ENCODE measurements at regions not wholly inside any gene's neighbourhood (a gene's known extent, or its start where the extent isn't known, plus 50 kb on each side); places are given as distances from the start of the nearest gene placed in this dataset.

DNA sequence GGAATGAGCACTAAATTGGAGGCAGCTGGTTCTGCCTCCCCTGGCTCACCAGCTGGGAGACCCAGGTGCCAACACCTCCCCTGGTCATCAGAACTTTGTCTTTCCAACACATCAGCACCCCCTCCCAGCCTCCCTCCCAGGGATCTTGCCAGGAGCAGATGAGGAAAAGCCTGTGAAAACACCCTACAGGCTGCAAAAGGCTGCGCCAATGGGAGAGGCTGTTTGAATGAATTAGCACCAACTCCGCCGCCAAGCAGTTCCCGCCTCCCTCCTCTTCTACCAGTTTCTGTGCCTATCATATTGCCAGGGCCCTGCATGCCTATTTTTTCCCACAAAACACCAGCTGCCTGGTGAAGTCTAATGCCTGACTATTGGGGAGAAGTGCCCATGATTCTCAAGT lies 137.0 kb downstream of the AIPL1 start:
- Histone ChIP-seq H3K4me3 (no peak overlapping the region), H3K27ac (no peak overlapping the region), H3K27me3 (peaks cover 0 to 40% (median 0%) of the 10 kb centered on the region in 3 donors), H3K4me1 (no peaks in the 10 kb centered on the region), H3K36me3 (no peaks in the 10 kb centered on the region), H3K9me3 (no peaks in the 10 kb centered on the region)
- intact Hi-C loops (cut with DNase I; ENCODE audit: low total_unique reads) = no loop called here
- TF ChIP-seq, protein P1, sequence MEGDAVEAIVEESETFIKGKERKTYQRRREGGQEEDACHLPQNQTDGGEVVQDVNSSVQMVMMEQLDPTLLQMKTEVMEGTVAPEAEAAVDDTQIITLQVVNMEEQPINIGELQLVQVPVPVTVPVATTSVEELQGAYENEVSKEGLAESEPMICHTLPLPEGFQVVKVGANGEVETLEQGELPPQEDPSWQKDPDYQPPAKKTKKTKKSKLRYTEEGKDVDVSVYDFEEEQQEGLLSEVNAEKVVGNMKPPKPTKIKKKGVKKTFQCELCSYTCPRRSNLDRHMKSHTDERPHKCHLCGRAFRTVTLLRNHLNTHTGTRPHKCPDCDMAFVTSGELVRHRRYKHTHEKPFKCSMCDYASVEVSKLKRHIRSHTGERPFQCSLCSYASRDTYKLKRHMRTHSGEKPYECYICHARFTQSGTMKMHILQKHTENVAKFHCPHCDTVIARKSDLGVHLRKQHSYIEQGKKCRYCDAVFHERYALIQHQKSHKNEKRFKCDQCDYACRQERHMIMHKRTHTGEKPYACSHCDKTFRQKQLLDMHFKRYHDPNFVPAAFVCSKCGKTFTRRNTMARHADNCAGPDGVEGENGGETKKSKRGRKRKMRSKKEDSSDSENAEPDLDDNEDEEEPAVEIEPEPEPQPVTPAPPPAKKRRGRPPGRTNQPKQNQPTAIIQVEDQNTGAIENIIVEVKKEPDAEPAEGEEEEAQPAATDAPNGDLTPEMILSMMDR (IDR thresholded peaks at IDR 0.05) = no peak
- TF ChIP-seq POLR2AphosphoS5 (IDR thresholded peaks at IDR 0.05) (no peak), EP300 (IDR thresholded peaks at IDR 0.05) (no peak), POLR2A (IDR thresholded peaks at IDR 0.05) (no peak)
- 64 to 75% (median 67%) methylated on average over 4 of the region's 4 CpGs for WGBS, 5 donors
- no peak for DNase-seq

- WGBS, 5 donors = 90 to 100% (median 93%) methylated on average over 1 to 2 of the region's 2 CpGs
- Histone ChIP-seq H3K4me3 (no peak overlapping the region), H3K27me3 (peaks cover 0 to 37% (median 0%) of the 10 kb centered on the region in 3 donors), H3K4me1 (no peaks in the 10 kb centered on the region), H3K36me3 (no peaks in the 10 kb centered on the region), H3K9me3 (no peaks in the 10 kb centered on the region), H3K27ac (no peak overlapping the region)
- no peak for DNase-seq
- intact Hi-C loops (cut with DNase I; ENCODE audit: low total_unique reads) = no loop called here
- TF ChIP-seq EP300 (IDR thresholded peaks at IDR 0.05) (no peak), POLR2AphosphoS5 (IDR thresholded peaks at IDR 0.05) (no peak), POLR2A (IDR thresholded peaks at IDR 0.05) (no peak)
- TF ChIP-seq, protein P1 (IDR thresholded peaks at IDR 0.05) = no peak
Observed at GRCh38 chr17:6297119-6297518, 137.8 kb downstream of the AIPL1 start.

DNA sequence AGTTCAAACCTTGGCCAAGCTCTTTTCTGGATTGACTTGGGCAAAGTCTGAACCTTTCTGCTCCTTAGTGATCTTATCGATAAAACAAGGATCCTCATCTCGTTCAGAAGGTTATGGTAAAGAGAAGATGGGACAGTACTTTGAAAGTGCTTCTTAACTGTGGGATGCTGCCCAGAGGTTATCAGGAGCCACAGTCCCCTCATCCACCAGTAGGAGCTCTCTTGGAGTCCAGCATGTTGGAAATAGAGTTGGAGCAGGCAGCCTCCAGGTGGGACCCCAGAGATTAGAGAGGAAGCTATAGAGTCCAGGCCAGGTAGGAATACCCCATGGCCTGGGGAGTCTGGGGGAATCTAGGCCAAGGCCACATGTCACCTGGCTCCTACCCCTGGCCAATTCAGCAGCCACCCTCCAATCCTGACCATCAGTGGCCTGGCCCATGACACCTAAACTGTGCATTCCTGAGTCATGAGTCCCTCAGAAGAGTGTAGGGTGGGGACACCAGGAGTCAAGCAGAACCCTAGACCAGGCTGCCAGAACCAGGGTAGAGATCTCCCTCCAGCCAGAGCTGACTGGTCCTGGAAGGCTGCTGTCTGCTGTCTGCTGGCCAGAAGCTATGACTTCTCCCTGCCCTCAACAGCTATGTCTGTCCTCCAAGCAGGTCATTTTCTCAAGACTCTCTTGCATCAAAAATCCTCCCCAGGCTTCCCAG lies 144.3 kb downstream of the AIPL1 start:
- no peak for DNase-seq
- no peak overlapping the region for H3K4me3 ChIP-seq
- TF ChIP-seq EP300 (IDR thresholded peaks at IDR 0.05) (no peak), POLR2A (IDR thresholded peaks at IDR 0.05) (no peak), POLR2AphosphoS5 (IDR thresholded peaks at IDR 0.05) (no peak)
- TF ChIP-seq, protein P1 (IDR thresholded peaks at IDR 0.05) = no peak
- peaks cover 0 to 33% (median 0%) of the 10 kb centered on the region in 3 donors for H3K27me3 ChIP-seq
- H3K36me3 ChIP-seq = no peaks in the 10 kb centered on the region
- H3K4me1 ChIP-seq = no peaks in the 10 kb centered on the region
- no peak overlapping the region for H3K27ac ChIP-seq
- intact Hi-C loops (cut with DNase I; ENCODE audit: low total_unique reads) = no loop called here
- H3K9me3 ChIP-seq = no peaks in the 10 kb centered on the region
- WGBS, 5 donors = 73 to 89% (median 82%) methylated on average over 2 of the region's 2 CpGs

DNA sequence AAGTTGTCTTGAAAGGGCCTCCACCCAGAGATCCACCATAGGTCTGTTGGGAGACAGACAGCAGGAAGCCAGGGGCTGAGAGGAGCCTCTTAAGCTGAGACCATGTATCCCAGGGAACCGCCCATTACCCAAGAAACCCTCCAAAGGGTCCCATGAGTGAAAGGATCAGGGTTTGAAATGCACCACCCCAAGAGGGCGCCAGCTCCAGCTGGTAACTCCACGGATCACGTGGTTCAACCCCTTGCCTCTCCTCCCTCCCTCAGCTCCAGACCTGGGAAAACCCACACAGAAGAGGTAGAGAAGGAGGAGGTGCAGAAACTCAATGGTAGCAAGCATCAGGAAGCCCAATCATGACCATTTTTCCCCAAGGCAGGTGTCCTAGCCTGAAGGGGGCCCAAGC lies 148.7 kb downstream of the AIPL1 start:
- Histone ChIP-seq H3K4me3 (no peak overlapping the region), H3K36me3 (no peaks in the 10 kb centered on the region), H3K27me3 (peaks cover 0 to 40% (median 0%) of the 10 kb centered on the region in 3 donors), H3K4me1 (no peaks in the 10 kb centered on the region), H3K9me3 (peaks cover 0 to 2% (median under 1%) of the 10 kb centered on the region in 4 donors), H3K27ac (no peak overlapping the region)
- intact Hi-C loops (cut with DNase I; ENCODE audit: low total_unique reads) = no loop called here
- DNase-seq = no peak
- TF ChIP-seq POLR2AphosphoS5 (IDR thresholded peaks at IDR 0.05) (no peak), POLR2A (IDR thresholded peaks at IDR 0.05) (no peak)
- 29 to 45% (median 44%) methylated on average over 3 to 4 of the region's 4 CpGs for WGBS, 5 donors

- no peak overlapping the region for H3K4me3 ChIP-seq
- H3K9me3 ChIP-seq = peaks cover 0 to 9% (median 4%) of the 10 kb centered on the region in 4 donors
- no peaks in the 10 kb centered on the region for H3K36me3 ChIP-seq
- intact Hi-C loops (cut with DNase I; ENCODE audit: low total_unique reads) = no loop called here
- DNase-seq = no peak
- H3K27ac ChIP-seq = no peak overlapping the region
- H3K27me3 ChIP-seq = peaks cover 0 to 37% (median 0%) of the 10 kb centered on the region in 3 donors
- TF ChIP-seq, protein P1 (IDR thresholded peaks at IDR 0.05) = no peak
- TF ChIP-seq POLR2AphosphoS5 (IDR thresholded peaks at IDR 0.05) (no peak), EP300 (IDR thresholded peaks at IDR 0.05) (no peak), POLR2A (IDR thresholded peaks at IDR 0.05) (no peak)
- H3K4me1 ChIP-seq = no peaks in the 10 kb centered on the region
Observed at GRCh38 chr17:6285486-6285885, 149.4 kb downstream of the AIPL1 start.

Measured in stomach (tissue), 8 donors.